ENCODE measurements at regions not wholly inside any gene's neighbourhood (a gene's known extent, or its start where the extent isn't known, plus 50 kb on each side); places are given as distances from the start of the nearest gene placed in this dataset.
"Not testable (repeated sequence)": the region's sequence is repeated elsewhere in the genome, so short reads cannot be mapped to it uniquely, and the experiment has no call there.

DNA sequence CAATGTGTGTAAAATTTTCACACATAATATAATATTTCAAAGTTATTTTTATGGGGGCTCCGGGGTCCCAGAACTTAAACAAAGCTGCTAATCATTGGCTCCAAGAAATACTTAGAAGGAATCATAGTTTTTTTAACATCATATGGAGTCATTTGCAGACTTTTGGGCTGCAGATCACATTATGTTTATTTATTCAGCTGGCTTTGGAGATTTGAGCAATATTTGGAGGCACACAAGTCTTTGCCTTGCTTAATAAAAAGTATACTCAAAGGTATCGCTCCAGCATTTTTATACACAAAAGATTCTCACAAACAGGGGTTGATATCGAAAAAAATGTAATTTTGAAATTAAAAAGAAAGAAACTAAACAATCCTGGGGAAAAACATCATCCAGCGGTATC is 382.5 kb upstream of the TENM3 start:
- no peak for DNase-seq (ENCODE audit: low spot score)

DNA sequence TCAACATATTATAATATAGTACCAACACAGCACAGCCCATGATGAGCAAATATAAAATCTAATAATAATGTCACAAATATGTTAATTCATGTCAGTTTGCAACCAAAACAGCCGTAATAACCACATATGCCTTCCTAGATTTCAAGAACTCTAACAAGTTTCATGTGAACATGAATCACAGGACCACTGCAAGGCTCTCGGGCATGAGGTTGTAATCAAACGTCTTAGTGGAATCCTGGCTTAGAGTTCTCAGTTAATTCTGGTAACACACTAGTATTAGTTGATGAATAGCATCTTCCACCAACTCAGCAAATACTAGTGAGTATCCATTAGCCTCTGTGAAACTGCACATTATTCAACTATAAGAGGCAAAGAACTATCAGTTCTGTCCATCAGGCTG is 379.3 kb upstream of the TENM3 start:
- DNase-seq (ENCODE audit: low spot score) = no peak

DNA sequence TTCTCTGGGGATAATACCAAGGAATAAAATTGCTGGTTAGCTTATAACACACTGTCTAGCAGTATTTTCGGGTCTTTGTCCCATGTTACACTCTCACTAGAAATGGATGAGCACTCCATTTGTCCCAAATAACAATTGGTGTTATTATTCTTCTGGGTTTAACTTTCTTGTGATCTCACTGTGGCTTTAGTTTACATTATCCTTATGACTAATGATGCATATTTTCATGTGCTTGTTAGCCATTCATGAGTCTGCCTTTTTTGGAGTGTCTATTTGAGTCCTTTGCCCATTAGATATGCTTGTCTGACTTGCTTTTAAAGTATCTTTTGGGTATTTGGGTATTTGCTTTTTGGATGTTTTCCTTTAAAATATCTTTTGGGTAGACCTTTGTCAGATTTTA is 372.9 kb upstream of the TENM3 start:
- no peak for DNase-seq (ENCODE audit: low spot score)

DNA sequence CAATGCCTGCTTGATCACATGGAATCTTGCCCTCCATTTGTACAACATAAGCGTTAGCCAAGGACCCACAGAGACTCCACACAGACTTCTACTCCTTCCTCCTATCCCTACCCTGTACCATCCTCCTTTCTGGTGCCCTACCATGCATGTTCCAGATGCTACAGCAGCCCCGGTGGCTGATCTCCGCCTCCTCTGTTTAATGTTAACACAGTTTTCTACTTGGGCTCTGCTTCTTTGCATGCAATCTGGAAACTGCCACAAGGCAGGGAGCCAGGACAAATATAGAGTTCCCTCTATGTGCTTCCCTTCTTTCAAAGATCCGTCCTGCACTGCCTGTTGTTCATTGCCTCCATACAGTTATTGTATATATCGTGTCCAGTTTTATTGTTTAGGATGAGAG is 368.6 kb upstream of the TENM3 start:
- no peak for DNase-seq (ENCODE audit: low spot score)

DNA sequence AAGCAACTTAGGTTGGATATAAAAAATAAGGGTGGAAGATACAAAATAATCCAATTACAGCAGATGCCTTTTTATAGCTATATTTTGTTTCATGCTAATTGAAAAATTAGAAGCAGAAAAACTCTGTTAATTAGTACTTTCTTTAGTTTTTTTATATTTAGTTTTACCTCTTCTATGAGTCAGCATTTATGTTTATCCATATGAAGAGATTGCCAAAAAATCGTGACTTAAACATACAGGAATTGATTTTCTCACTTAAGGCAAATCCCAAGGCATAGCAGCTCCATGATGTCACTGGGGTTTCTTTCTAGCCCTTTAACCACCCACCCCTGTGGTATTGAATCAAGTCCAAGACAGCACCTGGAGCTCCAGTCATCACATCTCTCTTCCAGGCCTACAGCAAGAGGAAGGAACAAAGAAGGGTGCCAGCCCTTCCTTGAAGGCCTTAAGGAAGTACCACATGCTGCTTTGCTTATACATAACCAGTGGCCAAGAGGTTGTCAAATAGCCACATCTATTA is 365.8 kb upstream of the TENM3 start:
- no peak for DNase-seq (ENCODE audit: low spot score)

DNA sequence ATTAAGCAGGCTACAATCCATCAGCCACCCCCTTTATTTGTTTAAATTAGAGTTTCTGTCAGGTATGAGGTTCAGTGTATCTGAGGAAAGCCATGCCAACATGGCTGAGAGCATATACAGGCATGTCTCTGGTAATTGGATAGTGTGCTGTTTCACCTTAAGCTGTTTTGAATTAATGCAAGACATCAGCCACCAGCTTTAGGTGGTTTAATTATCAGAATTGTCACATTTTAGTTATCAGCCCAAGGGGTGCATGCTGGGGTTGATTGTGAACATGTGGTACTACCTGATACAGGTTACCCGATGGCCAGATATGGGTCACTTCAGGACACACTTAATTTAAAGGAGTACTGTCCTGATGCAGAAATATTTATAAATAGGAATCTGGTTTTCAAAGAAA is 353.2 kb upstream of the TENM3 start:
- no peak for DNase-seq (ENCODE audit: low spot score)

DNA sequence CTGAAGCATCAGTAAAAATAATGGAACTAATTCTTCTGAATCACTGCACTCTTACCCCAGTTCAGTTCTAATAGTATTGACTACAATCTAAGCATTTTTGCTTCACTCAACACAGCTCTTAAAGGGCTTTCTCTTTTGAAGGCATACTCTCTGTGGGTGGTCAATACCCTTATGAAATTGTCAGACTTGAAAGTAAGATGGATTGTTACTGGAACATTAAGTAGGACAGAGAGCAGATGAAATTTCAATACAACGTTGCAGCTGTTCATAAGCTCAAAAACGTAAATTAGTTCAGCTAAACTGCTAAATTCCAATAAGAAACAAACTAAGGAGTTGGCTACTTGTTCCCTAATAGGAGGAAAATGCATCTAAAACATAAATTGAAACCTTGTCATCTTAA is 352.3 kb upstream of the TENM3 start:
- no peak for DNase-seq (ENCODE audit: low spot score)

DNA sequence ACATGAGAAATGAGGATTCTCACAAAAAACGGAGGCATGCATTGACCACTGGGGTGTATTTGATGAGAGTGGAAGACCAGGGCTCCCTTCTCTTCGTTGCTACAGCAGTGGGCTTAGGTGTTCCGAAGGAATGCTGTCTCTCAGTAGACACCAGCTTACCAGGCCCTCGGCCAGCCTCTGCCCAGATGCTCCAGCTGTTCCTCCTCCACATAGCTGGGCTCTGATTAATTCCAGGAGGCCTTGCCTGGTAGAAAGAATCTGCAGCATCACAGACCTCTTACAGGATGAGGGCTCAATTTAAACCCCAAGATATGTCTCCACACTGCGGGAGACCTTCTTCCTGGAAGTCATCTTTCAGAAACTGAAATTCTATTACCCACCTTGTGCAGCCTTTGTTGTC is 346.6 kb upstream of the TENM3 start:
- no peak for DNase-seq (ENCODE audit: low spot score)

DNA sequence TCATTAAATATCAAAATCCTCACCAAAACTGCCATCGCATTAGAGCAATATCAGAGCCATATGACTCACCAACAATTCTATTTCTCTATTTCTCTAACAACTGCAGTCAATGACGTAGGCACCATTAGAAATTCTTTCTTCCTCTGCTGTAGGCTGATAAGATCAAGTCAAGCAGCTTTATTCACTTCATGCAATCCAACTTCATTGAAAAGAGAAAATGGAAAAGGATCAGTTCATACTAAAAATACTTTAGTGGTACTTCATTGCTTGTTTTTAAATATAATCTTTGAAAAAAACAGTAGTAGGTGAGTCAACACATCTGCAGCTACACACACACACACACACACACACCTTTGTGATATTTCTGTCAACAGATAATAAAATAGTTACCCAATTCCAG is 345.3 kb upstream of the TENM3 start:
- no peak for DNase-seq (ENCODE audit: low spot score)

DNA sequence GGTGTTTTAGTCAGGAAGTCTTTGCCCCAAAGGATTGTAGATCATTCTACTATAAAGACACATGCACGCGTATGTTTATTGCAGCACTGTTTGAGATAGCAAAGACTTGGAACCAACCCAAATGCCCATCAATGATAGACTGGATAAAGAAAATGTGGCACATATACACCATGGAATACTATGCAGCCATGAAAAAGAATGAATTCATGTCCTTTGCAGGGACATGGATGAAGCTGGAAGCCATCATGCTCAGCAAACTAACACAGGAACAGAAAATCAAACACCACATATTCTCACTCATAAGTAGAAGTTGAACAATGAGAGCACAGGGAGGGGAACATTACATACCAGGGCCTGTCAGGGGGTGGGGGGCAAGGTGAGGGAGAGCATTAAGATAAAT is 340.8 kb upstream of the TENM3 start:
- not testable (repeated sequence) for DNase-seq (ENCODE audit: low spot score)

DNA sequence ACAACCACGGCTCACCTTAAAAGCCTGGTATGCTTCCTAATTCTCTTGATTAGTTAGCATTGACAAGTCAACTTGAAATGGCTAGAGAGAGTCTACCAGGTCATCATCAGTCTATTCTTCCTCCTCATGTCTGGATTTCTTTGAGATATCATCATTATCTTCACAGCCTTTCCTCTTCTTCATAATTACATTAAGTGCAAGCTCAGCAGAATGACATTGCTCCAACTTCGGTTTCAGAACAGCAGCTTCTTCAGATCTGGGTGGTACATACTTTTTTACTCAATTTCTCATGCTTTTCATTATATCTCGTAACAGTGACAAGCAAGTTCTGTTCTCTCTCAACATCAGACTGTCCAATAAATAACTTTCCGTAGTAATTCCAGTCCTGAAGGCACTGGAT is 337.5 kb upstream of the TENM3 start:
- no peak for DNase-seq (ENCODE audit: low spot score)

DNA sequence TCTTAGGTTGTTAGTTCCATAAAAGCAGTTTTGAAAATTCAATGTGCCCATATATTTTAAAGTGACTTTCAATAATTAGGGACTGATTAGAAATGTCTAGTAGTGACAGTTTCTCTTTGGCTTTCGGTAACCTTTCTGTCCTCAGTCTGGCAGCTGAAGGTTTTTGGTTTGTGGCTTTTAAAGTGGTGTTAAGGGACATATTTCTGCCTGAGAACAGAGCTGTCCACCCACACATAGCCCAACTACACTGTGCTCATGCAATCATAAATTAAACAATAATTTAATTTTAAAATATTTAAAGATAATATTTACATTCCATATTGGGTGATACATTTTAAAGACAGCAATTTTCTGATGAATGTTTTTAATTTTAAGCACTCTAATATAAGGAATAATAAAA is 335.0 kb upstream of the TENM3 start:
- DNase-seq (ENCODE audit: low spot score) = no peak

DNA sequence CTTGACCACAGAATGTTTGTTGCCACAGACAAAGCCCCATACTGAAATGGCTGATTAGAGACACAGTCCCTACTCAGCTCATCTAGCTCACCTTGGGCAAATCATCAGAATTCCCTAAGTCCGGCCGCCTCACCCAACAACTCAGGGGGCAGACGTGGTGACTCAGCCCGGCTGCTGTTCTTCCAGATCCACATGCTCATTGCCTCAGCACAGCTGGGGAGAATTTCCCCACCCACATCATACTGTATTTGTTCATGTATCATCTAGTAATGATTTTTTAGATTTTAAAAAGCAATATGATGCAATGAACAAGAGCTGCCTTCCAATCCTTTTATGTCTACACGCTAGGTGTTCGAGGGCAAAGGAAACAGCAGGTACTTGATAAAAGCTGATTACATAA is 333.8 kb upstream of the TENM3 start:
- DNase-seq (ENCODE audit: low spot score) = no peak

DNA sequence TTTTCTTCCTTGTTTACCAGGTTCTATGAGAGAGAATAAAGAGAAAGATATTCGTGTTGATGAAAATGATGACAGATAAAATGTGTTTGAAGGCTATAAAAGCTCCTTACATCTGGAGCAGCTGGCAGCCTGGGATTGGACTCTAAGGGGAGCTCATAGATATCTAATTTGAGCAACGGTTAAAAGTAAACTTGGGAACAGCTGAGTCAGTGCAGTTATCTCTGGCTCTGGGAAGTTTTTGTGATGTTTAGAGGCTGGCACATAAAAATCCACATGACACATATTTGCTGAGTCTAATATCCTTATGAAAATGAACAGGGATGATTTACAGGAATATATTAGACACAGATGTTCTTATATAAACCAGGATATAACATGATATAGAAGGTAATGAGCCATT is 331.8 kb upstream of the TENM3 start:
- DNase-seq (ENCODE audit: low spot score) = no peak

DNA sequence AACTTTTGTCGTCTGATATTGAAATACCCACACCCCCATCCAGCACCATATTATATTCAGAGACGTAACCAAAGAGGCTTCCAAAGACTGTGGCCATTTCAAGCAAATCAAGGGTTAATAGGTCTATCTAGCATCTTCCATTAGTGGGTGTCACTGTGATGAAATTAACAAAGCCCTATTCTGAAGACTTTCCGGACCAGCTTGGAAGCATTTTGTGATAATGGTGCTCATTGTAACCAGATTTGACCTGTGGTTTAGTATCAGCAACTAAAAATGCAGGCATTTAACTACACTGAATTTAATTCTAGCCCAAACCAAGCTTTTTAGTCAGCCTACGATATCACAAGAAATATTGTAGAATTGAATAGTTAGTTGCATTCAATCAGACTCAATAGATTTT is 309.7 kb upstream of the TENM3 start:
- no peak for DNase-seq (ENCODE audit: low spot score)

DNA sequence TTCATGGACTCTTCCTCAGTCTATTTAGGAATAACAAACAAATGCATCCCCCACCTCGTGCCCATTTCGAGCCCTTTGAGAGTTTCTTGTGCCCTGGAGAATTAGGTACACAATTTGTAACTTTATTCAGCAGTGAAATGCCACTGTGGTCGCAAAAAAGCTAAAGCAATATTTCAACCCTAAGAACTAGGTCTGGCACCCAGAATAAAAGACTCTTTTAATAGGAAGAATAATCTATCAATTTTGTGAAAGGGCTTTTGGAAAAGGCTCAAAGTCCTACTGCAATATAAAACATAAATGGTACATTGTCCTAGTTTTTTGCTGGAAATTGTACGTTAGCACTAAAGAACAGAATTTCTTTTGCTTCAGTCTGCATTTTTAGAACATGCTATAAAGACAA is 304.6 kb upstream of the TENM3 start:
- DNase-seq (ENCODE audit: low spot score) = no peak

DNA sequence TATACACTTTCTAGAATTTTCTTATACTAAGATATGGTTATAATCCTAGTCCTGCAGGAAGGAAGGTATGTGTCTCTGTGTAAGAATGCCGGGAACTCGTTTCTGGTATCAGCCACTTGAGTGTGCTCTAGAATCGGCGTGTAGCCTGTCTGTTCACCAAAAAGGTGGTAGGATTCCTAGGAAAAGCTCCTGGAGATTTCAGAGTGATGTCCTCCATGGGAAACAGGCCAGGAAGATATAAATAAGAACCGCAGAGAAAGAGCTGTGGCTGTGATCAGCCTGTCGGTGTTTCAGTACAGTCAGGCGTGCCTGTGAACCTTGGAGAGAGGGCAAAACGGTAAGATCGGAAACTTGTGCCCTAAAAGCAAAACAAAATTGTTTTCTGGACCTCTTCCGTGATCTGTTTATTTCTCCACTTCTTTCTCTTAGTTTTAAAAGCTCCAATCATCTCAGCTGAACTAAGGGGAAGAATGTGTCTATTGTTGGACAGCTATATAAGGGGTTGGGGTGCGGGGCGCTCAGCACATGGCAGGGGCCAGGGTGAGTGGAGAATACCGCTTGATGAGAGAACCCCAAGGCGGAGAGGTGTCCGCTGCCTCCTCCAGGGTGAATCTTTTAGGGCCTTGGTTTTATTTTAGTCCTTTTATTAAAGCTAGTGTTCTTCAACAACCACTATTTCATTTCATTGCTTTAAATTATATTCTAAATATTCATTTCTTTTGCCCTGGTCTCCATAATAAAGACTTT is 303.8 kb upstream of the TENM3 start:
- peak; percentile 29 for DNase-seq (ENCODE audit: low spot score)

DNA sequence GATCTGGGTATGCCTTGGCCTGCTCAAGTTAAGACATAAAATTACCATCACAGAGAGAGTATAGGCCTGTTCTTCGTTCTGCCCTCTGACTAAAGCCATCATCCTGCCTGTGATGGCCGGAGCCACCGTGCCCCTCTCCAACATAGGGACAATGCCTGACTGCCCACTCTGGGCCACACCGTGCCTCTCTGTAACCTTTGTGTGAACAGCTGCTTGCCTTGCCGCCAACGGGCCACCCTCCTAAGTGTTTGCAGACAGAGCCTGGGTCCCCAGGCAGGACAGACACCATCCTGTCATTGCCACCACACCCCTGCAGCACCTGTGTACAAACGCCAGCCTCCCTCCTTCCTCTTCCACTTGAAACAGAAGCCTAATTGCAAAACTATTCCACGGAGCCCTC is 298.7 kb upstream of the TENM3 start:
- DNase-seq (ENCODE audit: low spot score) = no peak

DNA sequence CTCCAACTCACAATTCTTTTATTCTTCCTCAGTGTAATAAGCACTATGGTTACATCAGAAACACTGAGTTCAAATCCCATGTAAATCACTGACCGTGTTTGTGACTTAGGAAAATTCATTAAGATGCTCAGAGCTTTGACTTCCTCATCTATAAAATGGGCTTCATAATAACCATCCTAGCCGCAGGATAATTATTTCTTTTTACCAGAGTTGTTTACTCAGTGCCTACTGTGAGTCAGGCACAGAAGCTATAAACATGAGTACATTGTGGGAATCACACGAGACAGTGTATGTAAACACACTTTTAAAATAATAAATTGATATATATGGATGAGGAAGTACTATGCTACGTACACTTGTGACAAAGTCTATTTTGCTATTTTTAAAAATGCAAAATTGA is 296.3 kb upstream of the TENM3 start:
- no peak for DNase-seq (ENCODE audit: low spot score)

DNA sequence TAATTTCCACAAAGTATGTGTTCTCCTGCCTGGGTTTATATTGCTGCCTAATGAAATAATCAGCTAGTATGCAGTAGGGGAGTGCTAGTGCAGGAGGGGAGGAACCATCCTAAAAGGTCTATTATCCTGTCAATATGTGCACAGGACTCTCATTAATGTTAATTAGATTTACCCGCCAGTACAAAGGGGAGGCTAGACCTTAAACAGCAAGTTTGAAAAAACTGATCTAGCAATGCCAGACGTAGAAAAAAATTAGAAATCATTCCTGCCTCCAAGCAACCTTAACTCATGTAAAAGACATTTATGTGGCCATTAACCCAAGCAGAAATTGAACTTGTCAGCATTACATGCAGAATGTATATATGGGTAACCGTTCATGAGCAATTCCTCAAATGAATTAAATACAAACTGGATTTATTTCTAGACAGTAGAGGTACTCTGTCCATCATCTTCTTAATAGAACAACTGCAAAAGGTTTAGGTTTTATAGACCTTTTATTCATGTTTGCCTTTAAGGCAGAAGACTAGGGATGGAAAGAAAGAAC is 294.3 kb upstream of the TENM3 start:
- no peak for DNase-seq (ENCODE audit: low spot score)

DNA sequence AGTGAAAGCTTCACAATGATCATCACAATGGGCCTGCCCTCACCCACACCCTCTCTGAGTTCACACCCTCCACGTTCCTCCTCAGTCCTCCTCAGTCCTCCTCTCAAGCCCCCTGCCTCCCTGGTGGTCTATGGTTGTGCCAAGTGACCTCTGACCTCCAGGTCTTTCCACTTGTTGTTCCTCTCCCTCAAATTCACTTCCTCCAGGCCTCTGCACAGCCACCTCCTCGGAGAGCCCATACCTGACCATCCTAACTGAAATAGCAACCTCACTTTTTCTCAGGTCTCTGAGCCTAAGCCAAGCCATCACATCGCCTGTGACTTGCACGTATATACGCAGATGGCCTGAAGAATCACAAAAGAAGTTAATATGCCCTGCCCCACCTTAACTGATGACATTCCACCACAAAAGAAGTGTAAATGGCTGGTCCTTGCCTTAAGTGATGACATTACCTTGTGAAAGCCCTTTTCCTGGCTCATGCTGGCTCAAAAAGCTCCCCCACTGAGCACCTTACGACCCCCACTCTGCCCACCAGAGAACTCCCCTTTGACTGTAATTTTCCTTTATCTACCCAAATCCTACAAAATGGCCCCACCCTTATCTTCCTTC is 293.4 kb upstream of the TENM3 start:
- DNase-seq (ENCODE audit: low spot score) = no peak

DNA sequence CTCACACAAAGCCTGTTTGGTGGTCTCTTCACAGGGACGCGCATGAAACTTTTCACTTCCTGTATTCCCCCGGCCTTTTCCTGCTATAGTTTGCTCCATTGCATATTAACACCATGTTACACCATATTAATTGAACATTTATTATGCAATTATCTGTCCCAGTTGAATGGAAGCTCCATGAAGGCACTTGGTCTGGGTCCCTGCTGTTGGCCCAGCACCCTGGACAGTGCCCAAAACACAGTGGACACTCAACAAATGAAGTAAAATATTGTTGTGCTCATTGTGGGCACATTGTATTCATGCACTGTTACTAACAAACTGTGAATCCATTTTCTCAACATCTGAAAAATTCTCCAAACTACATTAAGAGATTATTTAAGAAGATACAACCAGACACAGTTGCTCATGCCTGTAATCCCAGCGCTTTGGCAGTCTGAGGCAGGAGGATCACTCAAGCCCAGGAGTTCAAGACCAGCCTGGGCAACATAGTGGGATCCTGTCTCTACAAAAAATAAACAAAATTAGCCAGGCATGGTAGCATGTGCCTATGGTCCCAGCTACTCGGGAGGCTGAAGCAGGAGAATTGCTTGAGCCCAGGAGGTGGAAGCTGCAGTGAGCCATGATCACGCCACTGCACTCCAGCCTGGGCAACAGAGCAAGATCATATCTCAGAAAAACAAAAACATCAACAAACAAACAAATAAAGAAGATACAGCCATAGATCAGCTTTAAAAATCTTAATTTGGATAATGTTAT is 292.7 kb upstream of the TENM3 start:
- no peak for DNase-seq (ENCODE audit: low spot score)

DNA sequence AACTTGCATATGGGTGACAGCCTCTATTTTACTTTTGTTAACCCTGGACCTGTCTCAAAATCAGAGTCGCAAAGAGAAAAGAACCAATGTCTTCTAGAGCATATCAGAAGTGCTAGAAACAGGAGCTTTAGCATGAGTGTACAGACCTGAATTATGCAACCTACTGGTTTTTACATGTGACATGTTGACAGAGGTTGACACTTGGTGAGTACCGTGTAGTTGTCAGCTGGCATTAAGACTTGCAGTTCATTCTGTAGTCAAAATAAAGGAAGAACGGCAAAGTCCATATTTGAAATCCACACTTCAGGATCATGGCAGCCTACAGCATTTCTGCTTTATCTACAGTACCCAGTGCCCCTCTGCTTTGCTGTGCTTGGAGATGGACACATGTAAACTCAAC is 291.9 kb upstream of the TENM3 start:
- no peak for DNase-seq (ENCODE audit: low spot score)

All from globus pallidus (tissue), 1 donor.